ENCODE measurements at regions not wholly inside any gene's neighbourhood (a gene's known extent, or its start where the extent isn't known, plus 50 kb on each side); places are given as distances from the start of the nearest gene placed in this dataset.

GRCh38 chr15:95930659-95931375 lies 399.7 kb upstream of the NR2F2 start:
- DNase-seq, result no peak

- no peak for DNase-seq
Measured at GRCh38 chr15:95931619-95932018, 398.9 kb upstream of the NR2F2 start.

GRCh38 chr15:95932141-95932540 lies 398.4 kb upstream of the NR2F2 start:
- DNase-seq, result no peak

- DNase-seq, result no peak
Measured at GRCh38 chr15:95932676-95933075, 397.8 kb upstream of the NR2F2 start.

- DNase-seq, result no peak
Measured at GRCh38 chr15:95935852-95936251, 394.6 kb upstream of the NR2F2 start.

GRCh38 chr15:95937128-95937528 lies 393.4 kb upstream of the NR2F2 start:
- DNase-seq, result no peak

- DNase-seq, result no peak
Measured at GRCh38 chr15:95940431-95940985, 390.0 kb upstream of the NR2F2 start.

- DNase-seq, result no peak
Measured at GRCh38 chr15:95944193-95944592, 386.3 kb upstream of the NR2F2 start.

GRCh38 chr15:95944661-95945255 lies 385.7 kb upstream of the NR2F2 start:
- DNase-seq, result no peak

GRCh38 chr15:95946241-95946640 lies 384.3 kb upstream of the NR2F2 start:
- DNase-seq, result no peak

- DNase-seq, result no peak
Measured at GRCh38 chr15:95946926-95947325, 383.6 kb upstream of the NR2F2 start.

GRCh38 chr15:95948411-95948810 lies 382.1 kb upstream of the NR2F2 start:
- DNase-seq, result no peak

- DNase-seq, result no peak
Measured at GRCh38 chr15:95953032-95953431, 377.5 kb upstream of the NR2F2 start.

- no peak for DNase-seq
Measured at GRCh38 chr15:95957861-95958260, 372.6 kb upstream of the NR2F2 start.

GRCh38 chr15:95958382-95958781 lies 372.1 kb upstream of the NR2F2 start:
- no peak for DNase-seq

- DNase-seq, result no peak
Measured at GRCh38 chr15:95968856-95969255, 361.6 kb upstream of the NR2F2 start.

GRCh38 chr15:95970326-95970725 lies 360.2 kb upstream of the NR2F2 start:
- DNase-seq, result no peak

- DNase-seq, result no peak
Measured at GRCh38 chr15:95972041-95972553, 358.4 kb upstream of the NR2F2 start.

- no peak for DNase-seq
Measured at GRCh38 chr15:95972812-95973211, 357.7 kb upstream of the NR2F2 start.

- no peak for DNase-seq
Measured at GRCh38 chr15:95973566-95974256, 356.8 kb upstream of the NR2F2 start.

GRCh38 chr15:95975212-95975611 lies 355.3 kb upstream of the NR2F2 start:
- DNase-seq, result no peak

- DNase-seq, result no peak
Measured at GRCh38 chr15:95979286-95979685, 351.2 kb upstream of the NR2F2 start.

All from amygdala (tissue), 56 donors.